HG03039 (cell line): ENCODE measurements at regions not wholly inside any gene's neighbourhood (a gene's known extent, or its start where the extent isn't known, plus 50 kb on each side); places are given as distances from the start of the nearest gene placed in this dataset.

ENCODE experiments used
- ATAC-seq: cut with Tn5 transposase; IDR thresholded peaks from one replicate; pipeline ENCODE4 v1.9.1; 2021; ENCODE audit warnings: mild to moderate bottlenecking, moderate library complexity; ENCODE audit not compliant: unreplicated experiment

- ATAC-seq, result no peak
Measured at GRCh38 chr13:75231235-75231634, 250.7 kb downstream of the TBC1D4 start.

- no peak for ATAC-seq
Measured at GRCh38 chr13:75226733-75227435, 255.1 kb downstream of the TBC1D4 start.

GRCh38 chr13:75226092-75226491, 255.9 kb downstream of the TBC1D4 start:
- no peak for ATAC-seq

GRCh38 chr13:75225288-75226032, 256.5 kb downstream of the TBC1D4 start:
- ATAC-seq, result no peak

DNA sequence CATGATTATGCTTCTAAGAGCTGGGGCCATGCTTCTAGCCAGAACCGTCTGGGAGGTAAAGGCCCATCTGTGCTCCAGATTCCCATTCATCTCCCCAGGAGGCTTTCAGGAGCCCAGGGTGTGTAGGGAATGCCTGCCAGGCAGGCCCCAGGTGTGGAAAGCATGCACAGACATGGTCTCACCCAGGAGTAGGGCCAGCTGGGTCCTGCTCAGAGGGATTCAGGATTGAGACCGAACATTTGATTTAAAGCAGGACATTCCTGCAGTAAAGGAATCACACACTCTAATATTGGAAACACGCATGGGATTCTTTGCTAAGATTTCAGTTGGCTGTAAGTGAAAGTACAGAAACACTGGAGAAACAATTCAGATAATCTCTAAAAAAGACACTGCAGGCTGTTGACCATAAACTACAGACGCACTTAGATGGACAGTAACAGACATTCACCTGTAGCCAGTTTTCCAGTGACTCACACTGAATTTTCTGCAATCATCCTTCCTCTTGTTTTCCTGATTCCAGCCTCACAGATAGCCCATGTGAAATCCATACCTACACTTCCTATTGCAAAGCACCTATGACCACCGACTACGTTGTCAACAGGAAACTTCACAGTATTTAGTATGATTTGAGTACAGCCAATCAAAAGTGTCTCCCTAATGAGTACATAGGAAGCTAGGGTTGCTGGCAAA, 257.8 kb downstream of the TBC1D4 start:
- ATAC-seq, result no peak

DNA sequence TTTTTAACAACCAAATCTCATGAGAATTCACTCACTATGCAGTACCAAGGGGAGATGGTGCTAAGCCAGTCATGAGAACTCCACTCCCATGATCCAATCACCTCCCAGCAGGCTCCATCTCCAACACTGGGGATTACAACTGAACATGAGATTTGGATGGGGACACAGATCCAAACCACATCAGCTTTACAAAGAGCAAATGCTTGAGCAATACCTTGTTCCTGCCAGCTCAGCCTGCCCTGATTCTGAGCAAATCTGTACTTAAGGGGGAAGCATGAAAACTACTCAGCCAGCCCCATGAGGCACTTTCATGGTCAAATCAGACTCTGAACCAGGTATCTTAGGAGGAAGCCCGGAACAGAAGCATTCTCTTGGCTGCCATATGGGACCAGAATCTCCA, 259.9 kb downstream of the TBC1D4 start:
- no peak for ATAC-seq

GRCh38 chr13:75220861-75221260, 261.1 kb downstream of the TBC1D4 start:
- no peak for ATAC-seq

GRCh38 chr13:75220238-75220542, 261.8 kb downstream of the TBC1D4 start:
- ATAC-seq, result no peak

GRCh38 chr13:75219479-75220237, 262.3 kb downstream of the TBC1D4 start:
- peak; percentile 95 for ATAC-seq

- no peak for ATAC-seq
Measured at GRCh38 chr13:75217949-75218348, 264.0 kb downstream of the TBC1D4 start.

- ATAC-seq, result no peak
Measured at GRCh38 chr13:75216038-75216437, 265.9 kb downstream of the TBC1D4 start.

- ATAC-seq, result no peak
Measured at GRCh38 chr13:75214846-75215245, 267.1 kb downstream of the TBC1D4 start.

DNA sequence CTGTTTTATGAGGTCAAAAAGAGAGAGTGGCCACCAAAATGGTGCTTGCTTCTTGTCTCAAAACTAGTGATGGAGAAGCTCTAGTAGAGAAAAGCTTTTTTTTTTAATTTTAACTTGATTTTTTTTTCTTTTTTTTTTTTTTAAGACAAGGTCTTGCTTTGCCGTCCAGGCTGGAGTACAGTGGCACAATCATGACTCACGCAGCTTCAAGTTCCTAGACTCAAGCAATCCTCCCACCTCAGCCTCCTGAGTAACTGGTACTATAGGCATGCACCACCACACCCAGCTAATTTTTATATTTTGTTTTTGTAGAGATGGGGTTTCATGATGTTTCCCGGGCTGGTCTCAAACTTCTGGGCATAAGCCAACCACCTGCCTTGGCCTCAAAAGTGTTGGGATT, 279.0 kb downstream of the TBC1D4 start:
- ATAC-seq, result no peak

DNA sequence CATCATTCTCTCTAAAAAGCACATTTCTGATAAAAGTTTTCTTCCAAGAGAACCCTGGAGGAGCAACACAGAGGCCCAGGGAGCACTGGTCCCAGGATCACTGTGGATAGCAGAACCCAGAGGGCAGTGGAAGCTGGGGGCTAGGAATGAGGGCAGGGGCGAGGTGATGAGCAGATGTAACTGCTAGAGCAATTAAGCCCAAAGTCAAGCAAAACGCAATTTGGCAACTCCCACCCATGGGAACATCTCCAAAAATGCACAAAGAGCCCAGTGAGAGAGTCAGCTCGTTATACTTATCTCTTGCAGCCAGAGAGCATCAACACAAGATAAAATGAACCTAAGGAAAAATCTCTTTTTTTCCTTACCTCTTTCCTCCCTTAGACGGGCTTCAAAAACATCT, 284.2 kb downstream of the TBC1D4 start:
- ATAC-seq, result no peak

DNA sequence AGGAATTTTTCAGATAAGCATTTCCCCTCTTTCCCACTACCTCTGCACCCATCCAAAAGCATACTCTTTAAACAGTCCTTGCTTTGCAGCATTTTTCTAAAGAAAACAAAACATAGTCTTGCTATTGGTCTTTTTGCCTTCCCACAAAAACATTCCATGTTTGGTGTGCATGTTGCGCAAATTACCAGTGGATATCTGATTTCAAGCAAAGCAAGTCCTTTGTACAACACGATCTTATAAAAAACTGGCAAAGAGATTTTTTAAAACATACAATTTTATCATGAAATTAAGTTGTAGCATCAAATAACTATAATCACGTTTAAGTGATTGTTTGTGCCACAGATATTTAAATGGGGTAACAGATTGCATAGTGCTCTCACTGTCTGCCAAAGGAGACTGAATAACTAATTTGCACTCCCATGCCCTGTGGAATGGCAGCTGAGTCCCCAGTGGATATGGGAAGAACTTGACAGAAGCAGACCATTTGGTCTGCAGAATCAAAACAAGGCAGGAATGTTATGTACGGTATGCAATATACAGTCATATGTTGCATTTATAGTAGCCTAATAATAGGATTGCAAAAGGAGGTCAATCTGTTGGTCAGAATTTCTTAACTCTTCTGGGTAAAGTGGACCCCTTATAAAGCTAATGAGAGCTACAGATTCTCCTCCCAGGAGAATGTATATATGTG, 285.7 kb downstream of the TBC1D4 start:
- ATAC-seq, result no peak

- ATAC-seq, result no peak
Measured at GRCh38 chr13:75195495-75196146, 286.3 kb downstream of the TBC1D4 start.

- no peak for ATAC-seq
Measured at GRCh38 chr13:75194717-75195462, 287.1 kb downstream of the TBC1D4 start.

- ATAC-seq, result no peak
Measured at GRCh38 chr13:75186379-75186778, 295.6 kb downstream of the TBC1D4 start.

- no peak for ATAC-seq
Measured at GRCh38 chr13:75181906-75182305, 300.1 kb downstream of the TBC1D4 start.
